Stimulated activated CD8-positive, alpha-beta memory T cell treated with anti-CD3 and anti-CD28 coated beads, Interleukin-4, amount 100 ng/mL, for 48 hours (primary cell): ENCODE measurements at regions not wholly inside any gene's neighbourhood (a gene's known extent, or its start where the extent isn't known, plus 50 kb on each side); places are given as distances from the start of the nearest gene placed in this dataset.
"Not testable (repeated sequence)": the region's sequence is repeated elsewhere in the genome, so short reads cannot be mapped to it uniquely, and the experiment has no call there.

Experiments used
- DNase-seq: peaks from one replicate; pipeline ENCODE4 v3.0.0-alpha.2; 2020

DNA sequence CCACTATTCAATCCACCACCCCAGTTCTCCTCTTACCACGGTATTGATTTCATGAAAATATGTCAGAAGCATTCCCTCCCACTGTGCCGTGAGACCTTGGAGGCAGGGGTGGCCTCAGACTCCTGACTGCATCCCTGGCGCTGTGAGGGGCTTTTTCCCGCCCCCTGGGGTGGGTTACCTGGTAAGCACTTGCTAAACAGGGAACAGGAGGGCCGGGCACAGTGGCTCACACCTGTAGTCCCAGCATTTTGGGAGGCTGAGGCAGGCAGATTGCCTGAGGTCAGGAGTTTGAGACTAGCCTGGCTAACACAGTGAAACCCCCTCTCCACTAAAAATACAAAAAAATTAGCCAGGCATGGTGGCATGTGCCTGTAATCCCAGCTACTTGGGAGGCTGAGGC, 80.5 kb downstream of the CPZ start:
- DNase-seq: not testable (repeated sequence)

DNA sequence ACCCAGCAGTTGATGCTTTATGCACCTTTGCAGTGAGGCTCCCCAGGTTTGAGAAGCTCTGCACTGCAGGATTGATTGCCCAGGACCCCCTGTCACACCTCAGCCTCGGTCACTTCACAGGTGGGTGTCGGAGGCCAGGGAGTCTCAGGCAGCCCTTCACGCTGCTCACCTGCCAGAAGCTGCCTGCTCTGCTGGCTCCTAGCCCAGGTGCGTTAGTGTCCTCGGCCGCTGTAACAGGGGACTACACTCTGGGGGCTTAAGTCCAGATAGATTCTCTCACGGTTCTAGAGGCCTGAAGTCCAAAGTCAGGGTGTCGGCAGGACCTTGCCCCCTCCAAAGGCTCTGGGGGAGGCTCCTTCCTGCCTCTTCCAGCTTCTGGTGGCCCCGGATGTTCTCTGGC, 79.9 kb downstream of the CPZ start:
- DNase-seq: no peak

DNA sequence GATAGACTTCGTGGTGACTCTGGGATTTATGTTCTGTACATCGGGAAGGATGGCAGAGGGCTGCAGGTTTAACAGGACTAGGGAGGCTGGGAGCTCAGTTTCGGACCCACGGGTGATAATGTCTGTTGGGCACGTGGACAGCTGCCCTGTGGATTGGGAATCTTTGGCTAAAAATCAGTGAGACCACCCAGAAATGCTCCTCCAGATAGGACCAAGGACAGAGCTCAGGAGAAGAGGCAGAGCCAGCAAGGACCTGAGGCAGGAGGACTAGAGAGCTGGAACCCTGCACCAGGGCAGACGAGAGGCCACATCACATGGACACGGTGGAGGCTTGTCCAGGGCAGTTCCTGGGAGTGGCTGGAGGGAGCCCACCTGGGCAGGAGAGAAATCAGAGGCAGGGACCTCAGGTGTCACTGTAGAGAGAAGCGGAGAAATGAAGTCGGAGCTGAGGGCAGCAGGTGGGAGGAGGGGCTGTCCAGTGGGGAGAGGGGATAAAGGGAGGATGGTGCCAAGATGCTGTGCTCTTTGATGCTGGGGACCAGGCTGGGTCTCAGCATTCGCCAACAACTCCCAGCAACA, 79.2 kb downstream of the CPZ start:
- no peak for DNase-seq
